ENCODE measurements at regions not wholly inside any gene's neighbourhood (a gene's known extent, or its start where the extent isn't known, plus 50 kb on each side); places are given as distances from the start of the nearest gene placed in this dataset.

GRCh38 chr15:31248951-31249350, 77.7 kb upstream of the KLF13 start:
- H3K27ac ChIP-seq = no peak overlapping the region
- no peaks in the 10 kb centered on the region for H3K36me3 ChIP-seq
- no peak overlapping the region for H3K4me3 ChIP-seq (ENCODE audit: low read depth, low read length)
- no peaks in the 10 kb centered on the region for H3K27me3 ChIP-seq (ENCODE audit: insufficient read depth, low read depth, severe bottlenecking)
- no peak for TF ChIP-seq CTCF (IDR thresholded peaks at IDR 0.05; ENCODE audit: low read depth, low read length)
- H3K9me3 ChIP-seq (ENCODE audit: severe bottlenecking) = no peaks in the 10 kb centered on the region
- DNase-seq = no peak

- Histone ChIP-seq H3K9me3 (ENCODE audit: severe bottlenecking) (no peaks in the 10 kb centered on the region), H3K36me3 (no peaks in the 10 kb centered on the region), H3K27ac (no peak overlapping the region), H3K4me3 (ENCODE audit: low read depth, low read length) (no peak overlapping the region), H3K27me3 (ENCODE audit: insufficient read depth, low read depth, severe bottlenecking) (no peaks in the 10 kb centered on the region)
- no peak for DNase-seq
- no peak for TF ChIP-seq CTCF (IDR thresholded peaks at IDR 0.05; ENCODE audit: low read depth, low read length)
These were observed 76.6 kb upstream of the KLF13 start for GRCh38 chr15:31250033-31250432.

- no peak for DNase-seq
- H3K9me3 ChIP-seq (ENCODE audit: severe bottlenecking) = no peaks in the 10 kb centered on the region
- H3K36me3 ChIP-seq = no peaks in the 10 kb centered on the region
- H3K27ac ChIP-seq = peak overlapping the region; percentile 60
- TF ChIP-seq CTCF (IDR thresholded peaks at IDR 0.05; ENCODE audit: low read depth, low read length) = no peak
- no peak overlapping the region for H3K4me3 ChIP-seq (ENCODE audit: low read depth, low read length)
- H3K27me3 ChIP-seq (ENCODE audit: insufficient read depth, low read depth, severe bottlenecking) = no peaks in the 10 kb centered on the region
These were observed 75.5 kb upstream of the KLF13 start for GRCh38 chr15:31251165-31251564.

GRCh38 chr15:31252171-31252785, 74.4 kb upstream of the KLF13 start:
- no peaks in the 10 kb centered on the region for H3K27me3 ChIP-seq (ENCODE audit: insufficient read depth, low read depth, severe bottlenecking)
- TF ChIP-seq CTCF (IDR thresholded peaks at IDR 0.05; ENCODE audit: low read depth, low read length) = no peak
- H3K36me3 ChIP-seq = no peaks in the 10 kb centered on the region
- peak overlapping the region; percentile 63 for H3K27ac ChIP-seq
- DNase-seq = peak; percentile 81
- H3K4me3 ChIP-seq (ENCODE audit: low read depth, low read length) = no peak overlapping the region
- H3K9me3 ChIP-seq (ENCODE audit: severe bottlenecking) = no peaks in the 10 kb centered on the region

GRCh38 chr15:31254431-31255175, 72.0 kb upstream of the KLF13 start:
- Histone ChIP-seq H3K27ac (no peak overlapping the region), H3K4me3 (ENCODE audit: low read depth, low read length) (no peak overlapping the region), H3K27me3 (ENCODE audit: insufficient read depth, low read depth, severe bottlenecking) (no peaks in the 10 kb centered on the region), H3K9me3 (ENCODE audit: severe bottlenecking) (no peaks in the 10 kb centered on the region), H3K36me3 (no peaks in the 10 kb centered on the region)
- DNase-seq = no peak
- TF ChIP-seq CTCF (IDR thresholded peaks at IDR 0.05; ENCODE audit: low read depth, low read length) = no peak

GRCh38 chr15:31255176-31255510, 71.5 kb upstream of the KLF13 start:
- TF ChIP-seq CTCF (IDR thresholded peaks at IDR 0.05; ENCODE audit: low read depth, low read length) = no peak
- Histone ChIP-seq H3K4me3 (ENCODE audit: low read depth, low read length) (no peak overlapping the region), H3K27me3 (ENCODE audit: insufficient read depth, low read depth, severe bottlenecking) (no peaks in the 10 kb centered on the region), H3K9me3 (ENCODE audit: severe bottlenecking) (no peaks in the 10 kb centered on the region), H3K27ac (no peak overlapping the region), H3K36me3 (no peaks in the 10 kb centered on the region)
- no peak for DNase-seq

Data from WERI-Rb-1 (cell line).